Left colon (tissue), 2 donors: ENCODE measurements at regions not wholly inside any gene's neighbourhood (a gene's known extent, or its start where the extent isn't known, plus 50 kb on each side); places are given as distances from the start of the nearest gene placed in this dataset.

ENCODE experiments used
- ATAC-seq: fragments of 200-7000 bp; cut with Tn5 transposase; one replicate; pipeline ENCODE4 v1.9.1; 2020; ENCODE audit warnings: mild to moderate bottlenecking, moderate library complexity
- DNase-seq, 2 donors: peaks; one replicate each; pipeline ENCODE4 v3.0.0-alpha.2; 2020
- intact Hi-C, 2 donors: fragments of 100-400 bp; cut with DNase I in 1 of 2; cut with micrococcal nuclease in 1 of 2; formaldehyde crosslinking; loops; one replicate each; pipeline versions ENCODE4 v1.11.2 to v1.14.0; 2022; cut with DNase I, micrococcal nuclease
- donor health status: DM: no; HTN: no; CAD: no.
- donor health status: DM: yes; HTN: yes; CAD: no.

DNA sequence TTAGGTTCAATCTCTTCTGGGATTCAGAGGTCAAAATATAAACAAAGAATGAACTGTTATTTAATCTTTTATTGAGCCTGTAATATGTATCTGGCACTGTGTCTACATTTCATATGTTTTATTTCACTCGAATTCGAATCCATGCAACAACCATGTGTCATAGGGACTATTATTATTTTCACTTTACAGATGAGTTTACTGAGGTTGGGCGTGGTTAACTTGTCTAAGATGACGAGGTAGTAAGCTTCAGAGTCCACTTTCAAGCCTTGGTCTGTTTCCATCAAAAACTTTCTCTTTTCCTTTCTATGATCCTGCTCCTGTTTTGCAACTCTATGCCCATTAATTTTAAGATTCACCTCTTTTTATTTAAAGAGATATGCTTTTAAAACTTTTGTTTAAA, 55.2 kb upstream of the DMAC1 start:
- DNase-seq (no peak), ATAC-seq (peak; percentile 91)
- intact Hi-C loops = no loop called here
